ENCODE measurements at regions not wholly inside any gene's neighbourhood (a gene's known extent, or its start where the extent isn't known, plus 50 kb on each side); places are given as distances from the start of the nearest gene placed in this dataset.

GRCh38 chr3:117955196-117955595 lies 1079.5 kb downstream of the IGSF11 start:
- TF ChIP-seq CTCF (IDR thresholded peaks at IDR 0.05) (no peak), POLR2A (IDR thresholded peaks at IDR 0.05) (no peak)

All from prostate gland (tissue), 2 donors.